Ascending aorta (tissue), 2 donors: ENCODE measurements at regions not wholly inside any gene's neighbourhood (a gene's known extent, or its start where the extent isn't known, plus 50 kb on each side); places are given as distances from the start of the nearest gene placed in this dataset.

ENCODE experiments used
- DNase-seq, 2 donors: peaks; one replicate each; pipeline ENCODE4 v3.0.0-alpha.2; 2019; ENCODE audit warnings: low spot score in 2 of 2
- H3K27ac ChIP-seq, 2 donors: fragments of 200-600 bp; sonication (generic); one replicate each; pipeline ENCODE4 v1.5.1; 2016 to 2017; ENCODE audit warnings: mild to moderate bottlenecking in 1 of 2
- H3K27me3 ChIP-seq: fragments of 200-600 bp; sonication (generic); one replicate; pipeline ENCODE4 v1.5.1; 2017
- H3K36me3 ChIP-seq, 2 donors: fragments of 200-600 bp; sonication (generic); one replicate each; pipeline ENCODE4 v1.5.1; 2016
- H3K4me1 ChIP-seq, 2 donors: fragments of 200-600 bp; sonication (generic); one replicate each; pipeline ENCODE4 v1.5.1; 2016 to 2017; ENCODE audit warnings: mild to moderate bottlenecking in 1 of 2
- H3K4me3 ChIP-seq, 2 donors: fragments of 200-600 bp; sonication (generic); one replicate each; pipeline ENCODE4 v1.5.1; 2016 to 2017; ENCODE audit warnings: mild to moderate bottlenecking in 1 of 2
- H3K9me3 ChIP-seq, 2 donors: fragments of 200-600 bp; sonication (generic); one replicate each; pipeline ENCODE4 v1.5.1; 2016
- intact Hi-C: fragments of 100-400 bp; cut with DNase I; formaldehyde crosslinking; loops from one replicate; pipeline ENCODE4 v1.15.1; 2023
- TF ChIP-seq, protein P1 (sequence below), 3 experiments: fragments of 200-600 bp in 2 of 3; fragments of 450-650 bp in 1 of 3; sonication (generic) in 2 of 3; IDR thresholded peaks; one replicate each; pipeline ENCODE4 v1.5.1; 2016 to 2019; ENCODE audit warnings: antibody characterized with exemption in 3 of 3, mild to moderate bottlenecking in 1 of 3, moderate library complexity in 1 of 3

DNA sequence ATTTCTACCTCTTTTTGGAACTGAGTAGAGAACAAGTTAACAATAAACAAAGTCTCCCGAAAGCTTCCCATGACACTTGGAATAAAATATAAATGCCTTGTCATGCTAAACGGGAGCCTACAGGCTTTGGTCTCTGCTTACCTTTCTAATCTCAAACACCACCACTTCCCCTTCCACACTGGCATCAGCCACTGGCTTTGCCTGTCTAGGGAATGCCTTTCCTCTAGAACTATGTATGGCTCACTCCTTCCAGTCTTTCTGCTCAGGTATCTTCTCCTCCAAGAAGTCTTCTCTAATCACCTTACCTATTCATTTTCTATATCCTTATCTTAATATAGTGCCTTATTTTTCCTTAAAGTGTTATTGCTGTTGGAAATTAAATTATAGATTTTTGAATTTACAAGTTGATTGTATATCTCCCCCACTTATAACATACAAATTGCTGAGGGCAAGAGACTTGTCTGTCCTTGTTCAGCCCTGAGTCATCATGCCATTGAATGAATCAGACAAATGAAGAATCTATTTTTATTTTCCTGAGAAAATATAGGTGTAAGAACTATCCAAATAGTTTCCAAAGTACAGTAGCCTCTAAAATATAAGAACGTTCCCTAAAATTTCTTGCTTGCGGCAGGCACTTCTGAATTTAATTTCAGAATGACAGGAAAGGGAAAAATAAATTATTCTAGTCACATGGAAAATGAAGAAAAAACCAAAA, 119.2 kb downstream of the TM2D1 start:
- no peaks in the 10 kb centered on the region for H3K27me3 ChIP-seq
- intact Hi-C loops = loop anchor here (1.0 to 10.0 kb wide), 8 partner anchors 33 to 631 kb away; partner anchors contain the start of gene TM2D1
- no peak for DNase-seq
- H3K4me1 ChIP-seq = peaks cover 4 to 19% of the 10 kb centered on the region in 2 donors
- TF ChIP-seq, protein P1, sequence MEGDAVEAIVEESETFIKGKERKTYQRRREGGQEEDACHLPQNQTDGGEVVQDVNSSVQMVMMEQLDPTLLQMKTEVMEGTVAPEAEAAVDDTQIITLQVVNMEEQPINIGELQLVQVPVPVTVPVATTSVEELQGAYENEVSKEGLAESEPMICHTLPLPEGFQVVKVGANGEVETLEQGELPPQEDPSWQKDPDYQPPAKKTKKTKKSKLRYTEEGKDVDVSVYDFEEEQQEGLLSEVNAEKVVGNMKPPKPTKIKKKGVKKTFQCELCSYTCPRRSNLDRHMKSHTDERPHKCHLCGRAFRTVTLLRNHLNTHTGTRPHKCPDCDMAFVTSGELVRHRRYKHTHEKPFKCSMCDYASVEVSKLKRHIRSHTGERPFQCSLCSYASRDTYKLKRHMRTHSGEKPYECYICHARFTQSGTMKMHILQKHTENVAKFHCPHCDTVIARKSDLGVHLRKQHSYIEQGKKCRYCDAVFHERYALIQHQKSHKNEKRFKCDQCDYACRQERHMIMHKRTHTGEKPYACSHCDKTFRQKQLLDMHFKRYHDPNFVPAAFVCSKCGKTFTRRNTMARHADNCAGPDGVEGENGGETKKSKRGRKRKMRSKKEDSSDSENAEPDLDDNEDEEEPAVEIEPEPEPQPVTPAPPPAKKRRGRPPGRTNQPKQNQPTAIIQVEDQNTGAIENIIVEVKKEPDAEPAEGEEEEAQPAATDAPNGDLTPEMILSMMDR (IDR thresholded peaks at IDR 0.05) = no peak
- H3K27ac ChIP-seq = peak overlapping the region; percentile 91 to 94
- H3K4me3 ChIP-seq = peak overlapping the region in 1 of 2 donors; percentile 51
- H3K9me3 ChIP-seq = no peaks in the 10 kb centered on the region
- no peaks in the 10 kb centered on the region for H3K36me3 ChIP-seq

DNA sequence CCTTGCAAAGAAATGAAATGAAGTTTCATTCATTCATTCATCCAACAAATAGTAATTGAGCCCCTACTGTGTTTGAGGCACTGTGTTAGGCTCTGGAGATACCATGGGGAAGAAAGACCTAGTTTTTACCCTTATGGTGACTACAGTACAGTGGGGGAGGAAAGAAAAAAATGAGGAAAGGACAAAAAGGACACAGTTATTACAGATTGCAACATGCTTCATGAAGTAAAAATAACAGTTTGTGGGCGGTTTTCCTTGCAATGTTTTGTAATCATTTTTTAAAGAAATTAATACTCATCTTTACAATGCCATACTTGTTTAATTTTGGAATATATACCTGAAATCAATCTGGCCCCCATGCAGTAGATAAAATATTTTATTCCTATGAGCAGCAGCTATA, 120.3 kb downstream of the TM2D1 start:
- peaks cover 4 to 19% of the 10 kb centered on the region in 2 donors for H3K4me1 ChIP-seq

DNA sequence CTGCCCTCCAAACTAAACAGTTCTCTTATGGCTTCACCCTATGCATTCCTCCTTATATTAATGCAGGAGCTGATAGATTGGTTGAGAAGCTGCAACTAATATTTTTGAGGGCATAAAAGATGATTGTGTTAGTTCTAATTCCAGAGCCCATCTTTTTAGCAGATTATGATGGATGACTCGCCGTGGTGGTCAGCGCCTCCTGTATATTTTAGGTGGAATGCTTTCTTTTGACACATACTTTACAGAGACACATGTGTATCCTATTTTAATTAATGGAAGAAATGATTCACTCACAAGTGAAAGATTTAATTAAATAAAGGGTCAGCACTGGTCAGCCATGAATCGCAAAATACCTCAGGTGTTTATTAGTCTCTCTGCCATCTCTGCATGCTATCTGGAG, 120.7 kb downstream of the TM2D1 start:
- H3K4me3 ChIP-seq = no peak overlapping the region
- H3K9me3 ChIP-seq = no peaks in the 10 kb centered on the region
- DNase-seq = no peak
- TF ChIP-seq, protein P1 (IDR thresholded peaks at IDR 0.05) = no peak
- H3K27me3 ChIP-seq = no peaks in the 10 kb centered on the region
- no peaks in the 10 kb centered on the region for H3K36me3 ChIP-seq
- H3K27ac ChIP-seq = peak overlapping the region in 1 of 2 donors; percentile 94
- peaks cover 4 to 19% of the 10 kb centered on the region in 2 donors for H3K4me1 ChIP-seq
- intact Hi-C loops = loop anchor here (5.0 to 10.0 kb wide), 6 partner anchors 121 to 629 kb away; partner anchors contain the start of gene TM2D1

More for the DNA sequence above, 120.3 kb downstream of the TM2D1 start:
- intact Hi-C loops = loop anchor here (5.0 to 10.0 kb wide), 8 partner anchors 120 to 630 kb away; partner anchors contain the start of gene TM2D1
- H3K27me3 ChIP-seq = no peaks in the 10 kb centered on the region
- no peak for DNase-seq
- H3K27ac ChIP-seq = peak overlapping the region; percentile 91 to 94
- no peaks in the 10 kb centered on the region for H3K9me3 ChIP-seq
- TF ChIP-seq, protein P1 (IDR thresholded peaks at IDR 0.05) = no peak
- H3K4me3 ChIP-seq = no peak overlapping the region
- no peaks in the 10 kb centered on the region for H3K36me3 ChIP-seq

DNA sequence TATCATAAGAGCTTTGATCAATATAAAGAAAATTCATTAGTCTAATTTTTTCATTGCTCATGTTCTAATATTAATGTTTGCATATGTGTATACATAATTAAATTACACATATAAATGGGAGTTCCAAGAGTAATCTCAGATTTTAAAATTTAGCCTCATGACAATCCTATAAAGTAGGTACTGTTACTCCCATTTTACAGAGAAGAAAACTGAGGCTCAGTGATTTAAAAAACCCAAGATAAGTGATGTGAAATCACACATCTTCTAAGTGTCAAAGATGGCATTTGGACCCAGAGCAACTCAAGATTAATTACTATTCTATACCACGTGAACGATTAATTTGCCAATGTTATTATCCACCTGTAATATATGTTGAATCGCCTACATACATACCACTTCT, 122.3 kb downstream of the TM2D1 start:
- intact Hi-C loops = loop anchor here (5.0 to 10.0 kb wide), 6 partner anchors 122 to 628 kb away; partner anchors contain the start of gene TM2D1
- H3K9me3 ChIP-seq = no peaks in the 10 kb centered on the region
- H3K4me1 ChIP-seq = peaks cover 4 to 19% of the 10 kb centered on the region in 2 donors
- no peak for DNase-seq
- no peaks in the 10 kb centered on the region for H3K27me3 ChIP-seq
- no peak overlapping the region for H3K27ac ChIP-seq
- H3K4me3 ChIP-seq = no peak overlapping the region
- TF ChIP-seq, protein P1 (IDR thresholded peaks at IDR 0.05) = no peak
- H3K36me3 ChIP-seq = no peaks in the 10 kb centered on the region

DNA sequence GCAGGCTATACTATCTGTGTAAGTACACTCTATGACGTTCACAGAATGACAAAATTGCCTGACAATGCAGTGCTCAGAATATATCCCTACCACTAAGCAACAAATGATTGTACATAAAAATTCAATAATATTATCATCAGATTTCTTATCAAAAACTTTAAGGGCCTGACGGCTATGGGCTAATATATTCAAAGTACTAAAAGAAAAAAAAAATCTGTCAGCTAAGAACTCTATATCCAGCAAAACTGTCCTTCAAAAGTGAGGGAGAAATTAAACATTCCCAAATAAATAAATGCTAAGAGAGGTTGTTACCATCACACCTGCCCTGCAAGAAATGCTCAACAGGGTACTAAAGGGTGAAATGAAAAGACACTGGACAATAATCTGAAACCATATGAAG, 127.3 kb downstream of the TM2D1 start:
- no peaks in the 10 kb centered on the region for H3K36me3 ChIP-seq
- DNase-seq = no peak
- intact Hi-C loops = no loop called here
- TF ChIP-seq, protein P1 (IDR thresholded peaks at IDR 0.05) = no peak
- H3K27me3 ChIP-seq = no peaks in the 10 kb centered on the region
- H3K27ac ChIP-seq = no peak overlapping the region
- no peak overlapping the region for H3K4me3 ChIP-seq
- H3K4me1 ChIP-seq = no peaks in the 10 kb centered on the region
- peaks cover 0 to 7% of the 10 kb centered on the region in 2 donors for H3K9me3 ChIP-seq
